Naive thymus-derived CD4-positive, alpha-beta T cell (primary cell): ENCODE measurements at regions not wholly inside any gene's neighbourhood (a gene's known extent, or its start where the extent isn't known, plus 50 kb on each side); places are given as distances from the start of the nearest gene placed in this dataset.

Experiments used
- ATAC-seq: fragments of 150-1000 bp; cut with Tn5 transposase; 2 replicates; pipeline ENCODE4 v1.10.0; 2021; ENCODE audit warnings: mild to moderate bottlenecking, moderate library complexity
- CTCF ChIA-PET: fragments of 350-600 bp; sonication (Branson Sonifier 250); formaldehyde crosslinking; loops from one replicate; lab custom pipeline; 2021; ENCODE audit warnings: antibody characterized with exemption; lab: Charles Lee
- POLR2A ChIA-PET: fragments of 350-600 bp; sonication (Branson Sonifier 250); formaldehyde crosslinking; loops from one replicate; lab custom pipeline; 2021; ENCODE audit warnings: antibody characterized with exemption, inconsistent platforms; lab: Charles Lee
- DNase-seq, 9 donors: peaks; one replicate each; pipeline versions ENCODE4 v3.0.0 to v3.0.0-alpha.2; 2020 to 2022; ENCODE audit warnings: mixed read lengths in 1 of 9
- H3K27ac ChIP-seq: one replicate; pipeline ENCODE4 v1.7.0; 2013; ENCODE audit warnings: mild to moderate bottlenecking, low read depth, low read length, moderate library complexity
- H3K27me3 ChIP-seq, 2 donors: one replicate each; pipeline ENCODE4 v1.7.0; 2013; ENCODE audit warnings: low read length in 2 of 2, mild to moderate bottlenecking in 2 of 2, moderate library complexity in 2 of 2; ENCODE audit not compliant: control insufficient read depth in 2 of 2, insufficient read depth in 2 of 2
- H3K36me3 ChIP-seq, 3 experiments: 1 replicate in 2 of 3; 2 replicates in 1 of 3; pipeline ENCODE4 v1.7.0; 2013; ENCODE audit warnings: low read length in 3 of 3, mild to moderate bottlenecking in 3 of 3, moderate library complexity in 1 of 3; ENCODE audit not compliant: insufficient read depth in 3 of 3, control insufficient read depth in 2 of 3
- H3K4me1 ChIP-seq, 2 donors: one replicate each; pipeline ENCODE4 v1.7.0; 2013; ENCODE audit warnings: low read length in 2 of 2, mild to moderate bottlenecking in 2 of 2, moderate library complexity in 1 of 2; ENCODE audit not compliant: control insufficient read depth in 2 of 2, insufficient read depth in 2 of 2
- H3K4me3 ChIP-seq: 2 replicates; pipeline ENCODE4 v1.7.0; 2013; ENCODE audit warnings: mild to moderate bottlenecking, low read length
- H3K9me3 ChIP-seq, 3 experiments: 1 replicate in 2 of 3; 2 replicates in 1 of 3; pipeline ENCODE4 v1.7.0; 2013; ENCODE audit warnings: low read length in 3 of 3; ENCODE audit not compliant: control insufficient read depth in 2 of 3
- H3K27ac Mint-ChIP-seq, 9 donors: one replicate each; pipeline ENCODE4 v1.8.0; 2020 to 2022; ENCODE audit warnings: mixed read lengths in 9 of 9, mild to moderate bottlenecking in 8 of 9, moderate library complexity in 5 of 9, inconsistent platforms in 2 of 9
- H3K27me3 Mint-ChIP-seq, 5 donors: one replicate each; pipeline ENCODE4 v1.8.0; 2021 to 2022; ENCODE audit warnings: mixed read lengths in 5 of 5, mild to moderate bottlenecking in 1 of 5
- H3K36me3 Mint-ChIP-seq, 5 donors: one replicate each; pipeline ENCODE4 v1.8.0; 2020 to 2022; ENCODE audit warnings: mixed read lengths in 5 of 5, mild to moderate bottlenecking in 3 of 5, inconsistent platforms in 1 of 5
- H3K4me1 Mint-ChIP-seq, 7 donors: one replicate each; pipeline ENCODE4 v1.8.0; 2020 to 2022; ENCODE audit warnings: mixed read lengths in 7 of 7, mild to moderate bottlenecking in 3 of 7, inconsistent platforms in 1 of 7
- H3K4me3 Mint-ChIP-seq, 10 donors: one replicate each; pipeline ENCODE4 v1.8.0; 2020 to 2022; ENCODE audit warnings: mild to moderate bottlenecking in 10 of 10, mixed read lengths in 10 of 10, moderate library complexity in 6 of 10, inconsistent platforms in 2 of 10
- H3K9me3 Mint-ChIP-seq, 11 donors: one replicate each; pipeline ENCODE4 v1.8.0; 2020 to 2022; ENCODE audit warnings: mixed read lengths in 11 of 11, mild to moderate bottlenecking in 4 of 11, inconsistent platforms in 1 of 11, moderate library complexity in 1 of 11
- intact Hi-C, 2 donors: fragments of 100-400 bp; cut with micrococcal nuclease; formaldehyde crosslinking; loops; one replicate each; pipeline ENCODE4 v1.15.1; 2023

DNA sequence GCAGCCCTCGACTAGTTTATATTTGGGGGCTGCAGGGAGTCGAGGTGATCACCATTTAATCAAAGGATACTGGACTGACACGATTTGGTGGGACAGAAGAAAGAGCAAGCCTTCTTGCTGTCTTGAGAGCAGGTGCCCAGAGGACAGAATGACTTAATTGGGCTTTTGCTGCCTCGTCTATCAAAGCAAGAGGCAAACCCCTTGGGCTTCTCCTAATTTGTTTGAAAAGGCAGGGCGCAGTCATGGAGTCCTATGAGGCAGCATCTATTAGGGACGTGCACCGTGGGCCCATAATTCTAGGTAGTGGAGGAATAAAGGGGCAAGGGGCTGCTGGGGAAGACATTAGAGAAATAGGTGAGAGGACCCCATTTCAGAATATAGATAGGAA is 1411.3 kb downstream of the TBC1D22A start:
- no peaks in the 10 kb centered on the region for H3K4me1 ChIP-seq
- intact Hi-C loops: no loop called here
- no peak overlapping the region for H3K27ac ChIP-seq
- no peaks in the 10 kb centered on the region for H3K36me3 ChIP-seq
- Mint-ChIP-seq H3K36me3 (no peaks in the 10 kb centered on the region), H3K9me3 (peaks cover 0 to 8% (median 0%) of the 10 kb centered on the region in 11 donors), H3K27me3 (peaks cover 0 to 37% (median 6%) of the 10 kb centered on the region in 5 donors), H3K4me1 (no peaks in the 10 kb centered on the region), H3K27ac (no peak overlapping the region), H3K4me3 (no peak overlapping the region)
- no peaks in the 10 kb centered on the region for H3K27me3 ChIP-seq
- CTCF ChIA-PET: no interaction called here
- H3K9me3 ChIP-seq: no peaks in the 10 kb centered on the region
- DNase-seq: no peak
- ATAC-seq: no peak
- POLR2A ChIA-PET: no interaction called here
- H3K4me3 ChIP-seq: no peak overlapping the region

DNA sequence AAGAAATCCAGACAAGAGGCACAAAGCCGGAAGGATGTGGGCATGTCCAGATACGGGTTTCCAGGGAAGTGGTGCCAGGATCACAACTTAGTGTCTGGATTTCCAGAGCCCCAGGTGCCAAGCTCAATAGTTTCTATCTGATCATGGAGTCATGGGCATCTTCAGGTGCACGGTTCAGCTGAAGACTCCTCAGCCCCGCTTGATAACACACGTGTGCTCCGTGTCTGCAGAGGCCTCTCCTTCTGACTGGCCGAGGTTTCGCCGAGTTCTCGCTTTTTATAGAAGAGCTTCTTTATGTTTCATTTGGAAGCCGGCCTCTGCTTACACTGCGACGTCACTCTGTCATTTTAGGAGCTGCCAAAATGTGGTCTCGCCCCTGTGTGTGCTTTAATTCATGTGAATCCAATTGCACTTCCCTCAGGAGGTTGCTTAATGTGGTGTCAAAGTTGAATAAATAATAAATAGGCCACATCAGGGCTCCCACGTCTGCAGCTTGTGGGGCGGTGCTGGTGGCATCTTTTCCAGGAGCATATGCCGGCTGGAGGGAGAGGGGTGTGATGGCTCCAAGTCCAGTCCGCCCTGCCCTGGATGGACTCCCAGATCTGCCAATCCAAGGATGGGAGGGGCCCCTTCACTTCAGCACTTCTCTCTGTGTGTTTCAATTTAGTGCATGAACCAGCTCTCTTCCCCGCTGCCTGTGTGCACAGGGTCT is 1410.8 kb downstream of the TBC1D22A start:
- no peak for DNase-seq
- H3K9me3 Mint-ChIP-seq: peaks cover 0 to 8% (median 0%) of the 10 kb centered on the region in 11 donors
- intact Hi-C loops: no loop called here
- ChIA-PET CTCF (interaction anchor here (0.6 kb wide), 1 partner anchor 67 kb away, joined by 4 read pairs; no protein-coding TSS in a partner anchor), POLR2A (no interaction called here)
- H3K4me1 Mint-ChIP-seq: no peaks in the 10 kb centered on the region
- H3K4me3 Mint-ChIP-seq: no peak overlapping the region
- Histone ChIP-seq H3K4me3 (no peak overlapping the region), H3K36me3 (no peaks in the 10 kb centered on the region), H3K27ac (no peak overlapping the region), H3K9me3 (no peaks in the 10 kb centered on the region), H3K4me1 (no peaks in the 10 kb centered on the region), H3K27me3 (no peaks in the 10 kb centered on the region)
- H3K36me3 Mint-ChIP-seq: no peaks in the 10 kb centered on the region
- peaks cover 0 to 42% (median 6%) of the 10 kb centered on the region in 5 donors for H3K27me3 Mint-ChIP-seq
- H3K27ac Mint-ChIP-seq: no peak overlapping the region
- no peak for ATAC-seq

DNA sequence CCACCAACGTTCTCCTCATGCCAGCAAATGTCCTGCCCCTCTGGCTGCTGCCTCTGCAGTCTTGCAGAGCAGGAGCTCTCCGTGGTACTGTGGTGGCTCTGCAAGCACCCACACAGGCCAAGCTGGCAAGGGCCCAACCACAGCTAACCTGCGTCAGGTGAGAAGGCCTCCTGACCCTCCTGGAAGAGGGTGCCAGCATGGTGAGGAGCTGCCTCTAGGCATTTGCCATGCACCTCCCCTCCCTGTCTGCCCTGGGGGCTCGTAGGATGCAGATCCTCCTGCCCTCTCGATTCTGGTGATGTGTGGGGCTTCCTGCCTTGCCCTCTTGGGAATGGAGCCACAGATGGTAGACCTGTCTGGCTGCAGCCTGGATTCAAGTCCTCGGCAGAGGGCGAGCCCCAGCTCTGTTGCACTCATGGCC is 1408.8 kb downstream of the TBC1D22A start:
- Histone ChIP-seq H3K27me3 (no peaks in the 10 kb centered on the region), H3K4me1 (no peaks in the 10 kb centered on the region), H3K9me3 (no peaks in the 10 kb centered on the region), H3K36me3 (no peaks in the 10 kb centered on the region), H3K27ac (no peak overlapping the region), H3K4me3 (no peak overlapping the region)
- intact Hi-C loops: no loop called here
- no peaks in the 10 kb centered on the region for H3K4me1 Mint-ChIP-seq
- no peaks in the 10 kb centered on the region for H3K36me3 Mint-ChIP-seq
- CTCF ChIA-PET: no interaction called here
- POLR2A ChIA-PET: no interaction called here
- no peak overlapping the region for H3K4me3 Mint-ChIP-seq
- peaks cover 0 to 47% (median 6%) of the 10 kb centered on the region in 5 donors for H3K27me3 Mint-ChIP-seq
- no peak for DNase-seq
- no peak for ATAC-seq
- no peak overlapping the region for H3K27ac Mint-ChIP-seq
- peaks cover 0 to 8% (median 0%) of the 10 kb centered on the region in 11 donors for H3K9me3 Mint-ChIP-seq

DNA sequence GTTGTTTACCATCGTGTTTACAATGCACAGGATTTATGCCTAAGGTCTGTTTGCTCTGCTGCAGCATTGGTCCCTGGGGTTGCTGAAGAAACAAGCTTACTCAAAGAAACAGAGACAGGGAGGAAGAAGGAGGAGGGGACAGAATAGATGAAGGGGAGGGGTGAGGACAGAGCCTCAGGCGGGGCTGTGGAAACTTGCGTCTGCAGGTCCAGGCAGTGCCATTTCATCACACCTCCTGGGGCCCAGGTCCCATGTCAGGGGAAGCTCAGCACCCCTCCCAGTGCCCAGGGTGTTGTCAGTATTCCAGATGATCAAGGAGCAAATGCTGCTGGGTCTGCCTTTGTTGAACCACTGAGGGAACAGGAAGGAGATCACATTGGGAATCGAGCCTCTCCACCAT is 1406.8 kb downstream of the TBC1D22A start:
- no peak for DNase-seq
- Mint-ChIP-seq H3K4me1 (no peaks in the 10 kb centered on the region), H3K9me3 (peaks cover 0 to 3% (median 0%) of the 10 kb centered on the region in 11 donors), H3K27me3 (peaks cover 0 to 47% (median 8%) of the 10 kb centered on the region in 5 donors), H3K4me3 (no peak overlapping the region), H3K36me3 (no peaks in the 10 kb centered on the region), H3K27ac (no peak overlapping the region)
- POLR2A ChIA-PET: no interaction called here
- CTCF ChIA-PET: no interaction called here
- no peak overlapping the region for H3K27ac ChIP-seq
- H3K9me3 ChIP-seq: no peaks in the 10 kb centered on the region
- no peaks in the 10 kb centered on the region for H3K36me3 ChIP-seq
- no peaks in the 10 kb centered on the region for H3K4me1 ChIP-seq
- intact Hi-C loops: no loop called here
- ATAC-seq: no peak
- no peaks in the 10 kb centered on the region for H3K27me3 ChIP-seq
- H3K4me3 ChIP-seq: no peak overlapping the region

DNA sequence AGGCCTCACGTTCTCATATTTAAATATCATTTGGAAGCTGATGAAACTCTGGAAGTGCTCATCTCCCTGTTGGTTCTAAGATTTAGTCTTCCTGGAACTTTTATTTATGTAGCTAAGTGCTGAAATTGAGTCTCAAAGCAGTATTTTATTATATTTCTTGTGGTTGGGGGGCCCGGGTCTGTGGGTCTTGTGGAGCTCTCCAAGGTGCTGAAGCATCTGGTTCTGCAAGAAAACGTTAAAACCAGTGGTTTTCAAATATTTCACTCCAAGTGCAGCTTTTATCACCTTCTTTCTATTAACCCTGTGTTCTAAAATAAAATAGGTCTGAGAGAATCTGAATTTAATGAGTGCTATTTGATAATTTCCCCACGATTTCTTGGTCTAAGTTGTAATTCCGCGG is 1404.8 kb downstream of the TBC1D22A start:
- Histone ChIP-seq H3K4me1 (no peaks in the 10 kb centered on the region), H3K27me3 (no peaks in the 10 kb centered on the region), H3K9me3 (no peaks in the 10 kb centered on the region), H3K4me3 (no peak overlapping the region), H3K27ac (no peak overlapping the region), H3K36me3 (no peaks in the 10 kb centered on the region)
- intact Hi-C loops: no loop called here
- ATAC-seq: no peak
- Mint-ChIP-seq H3K36me3 (no peaks in the 10 kb centered on the region), H3K4me1 (no peaks in the 10 kb centered on the region), H3K27me3 (peaks cover 0 to 40% (median 8%) of the 10 kb centered on the region in 5 donors), H3K9me3 (peaks cover 0 to 3% (median 0%) of the 10 kb centered on the region in 11 donors), H3K4me3 (no peak overlapping the region), H3K27ac (no peak overlapping the region)
- no peak for DNase-seq
- ChIA-PET CTCF (no interaction called here), POLR2A (no interaction called here)

DNA sequence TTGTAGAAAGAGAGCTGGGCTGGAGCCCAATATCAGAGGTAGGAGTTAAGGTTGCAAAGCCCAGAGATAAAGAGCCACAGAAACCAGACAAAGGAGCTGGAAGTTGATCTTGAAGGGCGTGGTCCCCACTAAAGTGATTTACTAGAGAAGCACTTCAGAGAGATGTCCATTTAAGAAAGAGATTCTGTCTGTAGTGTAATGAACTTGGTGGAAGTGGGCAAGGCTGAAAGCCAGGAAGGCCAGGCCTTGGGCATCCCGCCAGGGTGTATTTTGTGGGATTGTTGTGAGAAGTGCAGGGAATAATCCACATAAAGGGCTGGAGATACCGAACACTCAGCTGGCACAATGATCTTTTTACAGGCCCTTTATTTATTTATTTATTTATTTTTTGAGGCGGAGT is 1398.8 kb downstream of the TBC1D22A start:
- intact Hi-C loops: no loop called here
- no peak overlapping the region for H3K4me3 ChIP-seq
- DNase-seq (no peak), ATAC-seq (no peak)
- H3K4me1 ChIP-seq: no peaks in the 10 kb centered on the region
- H3K4me1 Mint-ChIP-seq: no peaks in the 10 kb centered on the region
- no peak overlapping the region for H3K27ac ChIP-seq
- H3K27me3 Mint-ChIP-seq: peaks cover 0 to 14% (median 5%) of the 10 kb centered on the region in 5 donors
- POLR2A ChIA-PET: no interaction called here
- no peak overlapping the region for H3K4me3 Mint-ChIP-seq
- no peak overlapping the region for H3K27ac Mint-ChIP-seq
- H3K9me3 Mint-ChIP-seq: peaks cover 0 to 5% (median 0%) of the 10 kb centered on the region in 11 donors
- no peaks in the 10 kb centered on the region for H3K9me3 ChIP-seq
- CTCF ChIA-PET: no interaction called here
- H3K27me3 ChIP-seq: no peaks in the 10 kb centered on the region
- no peaks in the 10 kb centered on the region for H3K36me3 ChIP-seq
- no peaks in the 10 kb centered on the region for H3K36me3 Mint-ChIP-seq

DNA sequence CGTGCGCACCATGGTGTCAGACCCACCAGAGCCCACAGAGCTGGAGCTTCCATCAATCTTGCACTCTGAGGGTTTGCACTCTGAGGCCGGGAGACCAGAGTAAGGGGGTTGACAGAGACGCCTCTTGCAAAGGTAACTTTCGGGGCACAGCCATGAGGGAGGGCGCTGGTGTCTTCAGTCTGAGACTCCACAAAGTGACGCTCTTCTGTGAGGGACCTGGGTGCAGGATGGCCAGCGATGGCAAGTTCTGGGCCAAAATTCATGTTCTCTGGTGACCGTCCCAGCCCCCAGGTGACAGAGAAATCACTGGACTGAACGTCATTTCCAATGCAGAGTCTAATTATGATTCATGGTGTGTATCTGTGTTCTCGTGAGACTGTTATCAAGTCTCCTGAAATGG is 1395.2 kb downstream of the TBC1D22A start:
- Mint-ChIP-seq H3K27me3 (peaks cover 0 to 15% (median 0%) of the 10 kb centered on the region in 5 donors), H3K4me1 (no peaks in the 10 kb centered on the region), H3K4me3 (no peak overlapping the region), H3K9me3 (peaks cover 0 to 5% (median 0%) of the 10 kb centered on the region in 11 donors), H3K27ac (no peak overlapping the region), H3K36me3 (no peaks in the 10 kb centered on the region)
- Histone ChIP-seq H3K27ac (no peak overlapping the region), H3K27me3 (no peaks in the 10 kb centered on the region), H3K4me3 (no peak overlapping the region), H3K4me1 (no peaks in the 10 kb centered on the region), H3K9me3 (no peaks in the 10 kb centered on the region), H3K36me3 (no peaks in the 10 kb centered on the region)
- POLR2A ChIA-PET: no interaction called here
- DNase-seq: no peak
- intact Hi-C loops: no loop called here
- no peak for ATAC-seq
- CTCF ChIA-PET: no interaction called here
